ENCODE measurements at regions not wholly inside any gene's neighbourhood (a gene's known extent, or its start where the extent isn't known, plus 50 kb on each side); places are given as distances from the start of the nearest gene placed in this dataset.

DNA sequence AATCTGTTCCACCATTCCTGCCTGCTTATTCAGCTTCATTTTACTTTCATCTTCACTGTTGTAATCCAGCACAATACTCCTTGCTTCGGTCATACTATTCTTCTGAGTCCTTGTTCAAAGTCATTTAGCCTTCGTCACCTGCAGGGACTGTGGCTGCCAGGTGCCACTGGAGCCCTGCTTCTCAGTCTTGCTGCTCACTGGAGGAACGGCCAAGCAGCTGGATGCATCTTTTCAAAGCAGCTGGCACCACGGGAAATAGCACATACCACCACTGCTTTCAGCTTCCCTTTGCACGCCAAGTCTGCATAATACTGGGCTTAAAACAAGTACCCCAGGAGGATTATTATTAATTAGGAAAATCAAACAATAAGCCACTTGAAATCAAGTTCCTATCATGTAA is 287.6 kb downstream of the BCHE start:
- H3K27me3 ChIP-seq (replicated peaks; ENCODE audit: control insufficient read depth, insufficient read depth, low read length) = no peaks in the 10 kb centered on the region
- no peak overlapping the region for H3K4me3 ChIP-seq (ENCODE audit: low read depth, low read length)
- H3K9me3 ChIP-seq = no peaks in the 10 kb centered on the region
- H3K4me1 ChIP-seq = no peaks in the 10 kb centered on the region
- ChIA-PET CTCF (no interaction called here), POLR2A (no interaction called here)
- no peaks in the 10 kb centered on the region for H3K9me3 Mint-ChIP-seq (ENCODE audit: unreplicated experiment)
- H3K27me3 Mint-ChIP-seq (ENCODE audit: insufficient read depth, unreplicated experiment) = no peaks in the 10 kb centered on the region
- no peaks in the 10 kb centered on the region for H3K4me1 Mint-ChIP-seq (ENCODE audit: low read depth, unreplicated experiment)
- H3K27ac Mint-ChIP-seq (ENCODE audit: unreplicated experiment) = no peak overlapping the region
- intact Hi-C loops (cut with micrococcal nuclease; ENCODE audit: unreplicated experiment) = no loop called here
- no peak for DNase-seq
- no peak overlapping the region for H3K4me3 Mint-ChIP-seq (ENCODE audit: unreplicated experiment)
- TF ChIP-seq, protein P1, sequence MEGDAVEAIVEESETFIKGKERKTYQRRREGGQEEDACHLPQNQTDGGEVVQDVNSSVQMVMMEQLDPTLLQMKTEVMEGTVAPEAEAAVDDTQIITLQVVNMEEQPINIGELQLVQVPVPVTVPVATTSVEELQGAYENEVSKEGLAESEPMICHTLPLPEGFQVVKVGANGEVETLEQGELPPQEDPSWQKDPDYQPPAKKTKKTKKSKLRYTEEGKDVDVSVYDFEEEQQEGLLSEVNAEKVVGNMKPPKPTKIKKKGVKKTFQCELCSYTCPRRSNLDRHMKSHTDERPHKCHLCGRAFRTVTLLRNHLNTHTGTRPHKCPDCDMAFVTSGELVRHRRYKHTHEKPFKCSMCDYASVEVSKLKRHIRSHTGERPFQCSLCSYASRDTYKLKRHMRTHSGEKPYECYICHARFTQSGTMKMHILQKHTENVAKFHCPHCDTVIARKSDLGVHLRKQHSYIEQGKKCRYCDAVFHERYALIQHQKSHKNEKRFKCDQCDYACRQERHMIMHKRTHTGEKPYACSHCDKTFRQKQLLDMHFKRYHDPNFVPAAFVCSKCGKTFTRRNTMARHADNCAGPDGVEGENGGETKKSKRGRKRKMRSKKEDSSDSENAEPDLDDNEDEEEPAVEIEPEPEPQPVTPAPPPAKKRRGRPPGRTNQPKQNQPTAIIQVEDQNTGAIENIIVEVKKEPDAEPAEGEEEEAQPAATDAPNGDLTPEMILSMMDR (IDR thresholded peaks at IDR 0.05; ENCODE audit: insufficient read depth in 1 of 2, low read depth in 1 of 2, low read length in 1 of 2, severe bottlenecking in 1 of 2, unreplicated experiment in 1 of 2) = no peak
- BruUV-seq (replicated peaks) = no TSS peak
- no peaks in the 10 kb centered on the region for H3K36me3 ChIP-seq (ENCODE audit: control insufficient read depth, insufficient read depth, low read length)
- H3K36me3 Mint-ChIP-seq (ENCODE audit: insufficient read depth, unreplicated experiment) = no peaks in the 10 kb centered on the region

DNA sequence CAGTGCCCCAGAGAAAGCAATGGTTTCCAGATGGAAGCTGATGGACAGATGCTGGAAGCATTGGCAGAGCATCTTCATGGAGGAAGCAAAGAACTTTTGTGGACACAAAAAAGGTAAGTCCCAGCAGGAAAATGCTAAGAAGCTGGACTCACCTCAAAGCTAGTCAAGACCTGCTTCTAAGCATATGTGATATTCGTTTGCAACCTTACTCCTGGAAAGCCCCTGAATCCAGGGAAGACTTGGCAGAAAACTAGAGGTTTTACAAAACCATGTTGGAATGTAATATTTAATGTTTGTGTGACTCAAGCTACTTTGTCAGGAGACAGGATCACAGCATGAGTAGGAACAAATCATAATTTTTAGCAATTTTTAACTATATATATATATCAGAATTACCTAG is 288.2 kb downstream of the BCHE start:
- H3K4me3 ChIP-seq (ENCODE audit: low read depth, low read length) = no peak overlapping the region
- CTCF ChIA-PET = no interaction called here
- Mint-ChIP-seq H3K9me3 (ENCODE audit: unreplicated experiment) (no peaks in the 10 kb centered on the region), H3K4me1 (ENCODE audit: low read depth, unreplicated experiment) (no peaks in the 10 kb centered on the region), H3K27me3 (ENCODE audit: insufficient read depth, unreplicated experiment) (no peaks in the 10 kb centered on the region), H3K4me3 (ENCODE audit: unreplicated experiment) (no peak overlapping the region), H3K36me3 (ENCODE audit: insufficient read depth, unreplicated experiment) (no peaks in the 10 kb centered on the region), H3K27ac (ENCODE audit: unreplicated experiment) (no peak overlapping the region)
- TF ChIP-seq, protein P1 (IDR thresholded peaks at IDR 0.05; ENCODE audit: insufficient read depth in 1 of 2, low read depth in 1 of 2, low read length in 1 of 2, severe bottlenecking in 1 of 2, unreplicated experiment in 1 of 2) = no peak
- DNase-seq = no peak
- POLR2A ChIA-PET = no interaction called here
- H3K27me3 ChIP-seq (replicated peaks; ENCODE audit: control insufficient read depth, insufficient read depth, low read length) = no peaks in the 10 kb centered on the region
- H3K4me1 ChIP-seq = no peaks in the 10 kb centered on the region
- H3K36me3 ChIP-seq (ENCODE audit: control insufficient read depth, insufficient read depth, low read length) = no peaks in the 10 kb centered on the region
- intact Hi-C loops (cut with micrococcal nuclease; ENCODE audit: unreplicated experiment) = no loop called here
- no peaks in the 10 kb centered on the region for H3K9me3 ChIP-seq
- BruUV-seq (replicated peaks) = no TSS peak

- no peaks in the 10 kb centered on the region for H3K36me3 ChIP-seq (ENCODE audit: control insufficient read depth, insufficient read depth, low read length)
- no peaks in the 10 kb centered on the region for H3K9me3 ChIP-seq
- TF ChIP-seq, protein P1 (IDR thresholded peaks at IDR 0.05; ENCODE audit: insufficient read depth in 1 of 2, low read depth in 1 of 2, low read length in 1 of 2, severe bottlenecking in 1 of 2, unreplicated experiment in 1 of 2) = no peak
- H3K4me1 ChIP-seq = no peaks in the 10 kb centered on the region
- ChIA-PET POLR2A (no interaction called here), CTCF (no interaction called here)
- no peaks in the 10 kb centered on the region for H3K27me3 ChIP-seq (replicated peaks; ENCODE audit: control insufficient read depth, insufficient read depth, low read length)
- H3K9me3 Mint-ChIP-seq (ENCODE audit: unreplicated experiment) = no peaks in the 10 kb centered on the region
- DNase-seq = no peak
- no peak overlapping the region for H3K4me3 ChIP-seq (ENCODE audit: low read depth, low read length)
- no peaks in the 10 kb centered on the region for H3K27me3 Mint-ChIP-seq (ENCODE audit: insufficient read depth, unreplicated experiment)
- no peak overlapping the region for H3K27ac Mint-ChIP-seq (ENCODE audit: unreplicated experiment)
- H3K4me3 Mint-ChIP-seq (ENCODE audit: unreplicated experiment) = no peak overlapping the region
- no TSS peak for BruUV-seq (replicated peaks)
- intact Hi-C loops (cut with micrococcal nuclease; ENCODE audit: unreplicated experiment) = no loop called here
- H3K4me1 Mint-ChIP-seq (ENCODE audit: low read depth, unreplicated experiment) = no peaks in the 10 kb centered on the region
- H3K36me3 Mint-ChIP-seq (ENCODE audit: insufficient read depth, unreplicated experiment) = no peaks in the 10 kb centered on the region
Observed at GRCh38 chr3:165545059-165545458, 292.2 kb downstream of the BCHE start.
